WI38 (cell line): ENCODE measurements at regions not wholly inside any gene's neighbourhood (a gene's known extent, or its start where the extent isn't known, plus 50 kb on each side); places are given as distances from the start of the nearest gene placed in this dataset.

ENCODE experiments used
- H3K4me3 ChIP-seq: 2 replicates; pipeline ENCODE4 v1.5.1; 2011; ENCODE audit warnings: low read depth, mild to moderate bottlenecking, control low read depth, low read length
- CTCF ChIP-seq: IDR thresholded peaks from 2 replicates; pipeline ENCODE4 v1.5.1; 2012; ENCODE audit warnings: low read depth, mild to moderate bottlenecking, control low read depth, low read length

GRCh38 chr6:12474167-12475140, 184.3 kb downstream of the EDN1 start:
- no peak overlapping the region for H3K4me3 ChIP-seq
- no peak for TF ChIP-seq CTCF

- no peak overlapping the region for H3K4me3 ChIP-seq
- no peak for TF ChIP-seq CTCF
Measured at GRCh38 chr6:12476484-12476883, 186.3 kb downstream of the EDN1 start.

GRCh38 chr6:12477616-12478015, 187.5 kb downstream of the EDN1 start:
- no peak for TF ChIP-seq CTCF
- H3K4me3 ChIP-seq: no peak overlapping the region

GRCh38 chr6:12478921-12479320, 188.8 kb downstream of the EDN1 start:
- no peak for TF ChIP-seq CTCF
- no peak overlapping the region for H3K4me3 ChIP-seq

GRCh38 chr6:12479451-12479850, 189.3 kb downstream of the EDN1 start:
- no peak for TF ChIP-seq CTCF
- no peak overlapping the region for H3K4me3 ChIP-seq

GRCh38 chr6:12479881-12480280, 189.7 kb downstream of the EDN1 start:
- TF ChIP-seq CTCF: no peak
- no peak overlapping the region for H3K4me3 ChIP-seq

- no peak for TF ChIP-seq CTCF
- no peak overlapping the region for H3K4me3 ChIP-seq
Measured at GRCh38 chr6:12480379-12480778, 190.2 kb downstream of the EDN1 start.
